Upper lobe of left lung (tissue), 6 donors: ENCODE measurements at regions not wholly inside any gene's neighbourhood (a gene's known extent, or its start where the extent isn't known, plus 50 kb on each side); places are given as distances from the start of the nearest gene placed in this dataset.

Experiments
- ATAC-seq, 2 donors: fragments of 200-7000 bp; cut with Tn5 transposase; one replicate each; pipeline ENCODE4 v1.9.1; 2022; ENCODE audit warnings: mild to moderate bottlenecking in 2 of 2, moderate library complexity in 2 of 2; ENCODE audit not compliant: low FRiP score in 2 of 2
- DNase-seq, 2 donors: peaks; one replicate each; pipeline ENCODE4 v3.0.0-alpha.2; 2019 to 2020
- H3K27ac ChIP-seq, 4 donors: fragments of 200-600 bp; sonication (generic); one replicate each; pipeline ENCODE4 v1.5.1; 2016 to 2019
- H3K27me3 ChIP-seq, 4 donors: fragments of 200-600 bp; sonication (generic); one replicate each; pipeline ENCODE4 v1.5.1; 2017 to 2019
- H3K36me3 ChIP-seq, 4 donors: fragments of 200-600 bp; sonication (generic); one replicate each; pipeline ENCODE4 v1.5.1; 2016 to 2019
- H3K4me1 ChIP-seq, 4 donors: fragments of 200-600 bp; sonication (generic); one replicate each; pipeline ENCODE4 v1.5.1; 2018 to 2019
- H3K4me3 ChIP-seq, 4 donors: fragments of 200-600 bp; sonication (generic); one replicate each; pipeline ENCODE4 v1.5.1; 2017 to 2019; ENCODE audit warnings: mild to moderate bottlenecking in 2 of 4, moderate library complexity in 1 of 4
- H3K9me3 ChIP-seq, 4 donors: fragments of 200-600 bp; sonication (generic); one replicate each; pipeline ENCODE4 v1.5.1; 2018 to 2019
- CTCF ChIP-seq, 6 experiments: fragments of 450-650 bp in 4 of 6; fragments of 200-600 bp in 2 of 6; sonication (generic) in 2 of 6; IDR thresholded peaks; one replicate each; pipeline ENCODE4 v1.5.1; 2016 to 2019; ENCODE audit warnings: antibody characterized with exemption in 6 of 6
- EP300 ChIP-seq, 4 donors: sonication (generic); formaldehyde crosslinking; IDR thresholded peaks; one replicate each; pipeline ENCODE4 v1.5.1; 2017; ENCODE audit warnings: antibody characterized with exemption in 4 of 4, control low read depth in 2 of 4
- POLR2A ChIP-seq, 4 donors: fragments of 450-650 bp; IDR thresholded peaks; one replicate each; pipeline ENCODE4 v1.5.1; 2016 to 2017; ENCODE audit warnings: antibody characterized with exemption in 4 of 4, mild to moderate bottlenecking in 2 of 4
- POLR2AphosphoS5 ChIP-seq, 2 donors: sonication (generic); formaldehyde crosslinking; IDR thresholded peaks; one replicate each; pipeline ENCODE4 v1.5.1; 2017; ENCODE audit warnings: antibody characterized with exemption in 2 of 2
- WGBS, 2 donors: methylation state at CpG; one replicate each; pipeline ENCODE4 v1.1.5; 2017 to 2018; 5-methylcytosine and 5-hydroxymethylcytosine counted together
- donor health status: DM: no; HTN: no; CAD: no; lungs with moderate emphysema.
- donor health status: DM: no; HTN: yes; CAD: no; lungs with severe emphysema.

GRCh38 chr2:41940060-41940744 is 107.6 kb upstream of the PKDCC start:
- Histone ChIP-seq H3K27me3 (no peaks in the 10 kb centered on the region), H3K4me3 (no peak overlapping the region), H3K27ac (no peak overlapping the region), H3K9me3 (no peaks in the 10 kb centered on the region), H3K4me1 (no peaks in the 10 kb centered on the region), H3K36me3 (no peaks in the 10 kb centered on the region)
- no peak for ATAC-seq
- TF ChIP-seq EP300 (IDR thresholded peaks at IDR 0.05): no peak
- no peak for TF ChIP-seq POLR2AphosphoS5 (IDR thresholded peaks at IDR 0.05)
- TF ChIP-seq POLR2A (IDR thresholded peaks at IDR 0.05): no peak
- TF ChIP-seq CTCF (IDR thresholded peaks at IDR 0.05): no peak
- WGBS, 2 donors: 67 to 69% methylated on average over 8 of the region's 8 CpGs
- no peak for DNase-seq

- Histone ChIP-seq H3K27me3 (no peaks in the 10 kb centered on the region), H3K9me3 (no peaks in the 10 kb centered on the region), H3K4me1 (no peaks in the 10 kb centered on the region), H3K4me3 (no peak overlapping the region), H3K27ac (no peak overlapping the region), H3K36me3 (no peaks in the 10 kb centered on the region)
- DNase-seq: no peak
- TF ChIP-seq POLR2A (IDR thresholded peaks at IDR 0.05) (no peak), CTCF (IDR thresholded peaks at IDR 0.05) (no peak), EP300 (IDR thresholded peaks at IDR 0.05) (no peak), POLR2AphosphoS5 (IDR thresholded peaks at IDR 0.05) (no peak)
- ATAC-seq: no peak
- 57 to 61% methylated on average over 6 of the region's 6 CpGs for WGBS, 2 donors
Observed at GRCh38 chr2:41940745-41941063, 107.1 kb upstream of the PKDCC start.

GRCh38 chr2:41941831-41942230 is 106.0 kb upstream of the PKDCC start:
- H3K4me3 ChIP-seq: no peak overlapping the region
- H3K36me3 ChIP-seq: no peaks in the 10 kb centered on the region
- 90 to 100% methylated on average over 3 of the region's 3 CpGs for WGBS, 2 donors
- H3K9me3 ChIP-seq: no peaks in the 10 kb centered on the region
- no peak overlapping the region for H3K27ac ChIP-seq
- no peak for ATAC-seq
- H3K27me3 ChIP-seq: no peaks in the 10 kb centered on the region
- no peak for DNase-seq
- no peaks in the 10 kb centered on the region for H3K4me1 ChIP-seq
- TF ChIP-seq POLR2A (IDR thresholded peaks at IDR 0.05) (no peak), POLR2AphosphoS5 (IDR thresholded peaks at IDR 0.05) (no peak), CTCF (IDR thresholded peaks at IDR 0.05) (no peak), EP300 (IDR thresholded peaks at IDR 0.05) (no peak)

- TF ChIP-seq POLR2AphosphoS5 (IDR thresholded peaks at IDR 0.05) (no peak), CTCF (IDR thresholded peaks at IDR 0.05) (no peak), POLR2A (IDR thresholded peaks at IDR 0.05) (no peak)
- no peaks in the 10 kb centered on the region for H3K36me3 ChIP-seq
- H3K4me3 ChIP-seq: no peak overlapping the region
- no peaks in the 10 kb centered on the region for H3K4me1 ChIP-seq
- H3K27ac ChIP-seq: no peak overlapping the region
- ATAC-seq (no peak), DNase-seq (no peak)
- no peaks in the 10 kb centered on the region for H3K27me3 ChIP-seq
- H3K9me3 ChIP-seq: no peaks in the 10 kb centered on the region
Observed at GRCh38 chr2:41942278-41942677, 105.5 kb upstream of the PKDCC start.

- no peaks in the 10 kb centered on the region for H3K9me3 ChIP-seq
- no peak for TF ChIP-seq POLR2A (IDR thresholded peaks at IDR 0.05)
- TF ChIP-seq EP300 (IDR thresholded peaks at IDR 0.05): no peak
- no peak for TF ChIP-seq POLR2AphosphoS5 (IDR thresholded peaks at IDR 0.05)
- TF ChIP-seq CTCF (IDR thresholded peaks at IDR 0.05): no peak
- H3K36me3 ChIP-seq: no peaks in the 10 kb centered on the region
- no peak overlapping the region for H3K4me3 ChIP-seq
- no peak overlapping the region for H3K27ac ChIP-seq
- H3K4me1 ChIP-seq: no peaks in the 10 kb centered on the region
- DNase-seq (no peak), ATAC-seq (peak in 1 of 2 donors; percentile 68)
- WGBS, 2 donors: 97 to 100% methylated on average over 1 of the region's 1 CpG
- no peaks in the 10 kb centered on the region for H3K27me3 ChIP-seq
Observed at GRCh38 chr2:41943159-41943558, 104.7 kb upstream of the PKDCC start.
